ENCODE measurements at regions not wholly inside any gene's neighbourhood (a gene's known extent, or its start where the extent isn't known, plus 50 kb on each side); places are given as distances from the start of the nearest gene placed in this dataset.
"Not testable (repeated sequence)": the region's sequence is repeated elsewhere in the genome, so short reads cannot be mapped to it uniquely, and the experiment has no call there.

DNA sequence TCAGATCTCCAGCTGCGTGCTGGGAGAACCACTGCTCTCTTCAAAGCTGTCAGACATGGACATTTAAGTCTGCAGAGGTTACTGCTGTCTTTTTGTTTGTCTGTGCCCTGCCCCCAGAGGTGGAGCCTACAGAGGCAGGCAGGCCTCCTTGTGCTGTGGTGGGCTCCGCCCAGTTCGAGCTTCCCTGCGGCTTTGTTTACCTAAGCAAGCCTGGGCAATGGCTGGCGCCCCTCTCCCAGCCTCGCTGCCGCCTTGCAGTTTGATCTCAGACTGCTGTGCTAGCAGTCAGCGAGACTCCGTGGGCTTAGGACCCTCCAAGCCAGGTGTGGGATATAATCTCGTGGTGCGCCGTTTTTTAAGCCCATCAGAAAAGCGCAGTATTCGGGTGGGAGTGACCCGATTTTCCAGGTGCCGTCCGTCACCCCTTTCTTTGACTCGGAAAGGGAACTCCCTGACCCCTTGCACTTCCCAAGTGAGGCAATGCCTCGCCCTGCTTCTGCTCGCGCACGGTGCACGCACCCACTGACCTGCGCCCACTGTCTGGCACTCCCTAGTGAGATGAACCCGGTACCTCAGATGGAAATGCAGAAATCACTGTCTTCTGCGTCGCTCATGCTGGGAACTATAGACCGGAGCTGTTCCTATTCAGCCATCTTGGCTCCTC is 189.6 kb upstream of the MAD2L1 start:
- TF ChIP-seq, protein P1, sequence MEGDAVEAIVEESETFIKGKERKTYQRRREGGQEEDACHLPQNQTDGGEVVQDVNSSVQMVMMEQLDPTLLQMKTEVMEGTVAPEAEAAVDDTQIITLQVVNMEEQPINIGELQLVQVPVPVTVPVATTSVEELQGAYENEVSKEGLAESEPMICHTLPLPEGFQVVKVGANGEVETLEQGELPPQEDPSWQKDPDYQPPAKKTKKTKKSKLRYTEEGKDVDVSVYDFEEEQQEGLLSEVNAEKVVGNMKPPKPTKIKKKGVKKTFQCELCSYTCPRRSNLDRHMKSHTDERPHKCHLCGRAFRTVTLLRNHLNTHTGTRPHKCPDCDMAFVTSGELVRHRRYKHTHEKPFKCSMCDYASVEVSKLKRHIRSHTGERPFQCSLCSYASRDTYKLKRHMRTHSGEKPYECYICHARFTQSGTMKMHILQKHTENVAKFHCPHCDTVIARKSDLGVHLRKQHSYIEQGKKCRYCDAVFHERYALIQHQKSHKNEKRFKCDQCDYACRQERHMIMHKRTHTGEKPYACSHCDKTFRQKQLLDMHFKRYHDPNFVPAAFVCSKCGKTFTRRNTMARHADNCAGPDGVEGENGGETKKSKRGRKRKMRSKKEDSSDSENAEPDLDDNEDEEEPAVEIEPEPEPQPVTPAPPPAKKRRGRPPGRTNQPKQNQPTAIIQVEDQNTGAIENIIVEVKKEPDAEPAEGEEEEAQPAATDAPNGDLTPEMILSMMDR (IDR thresholded peaks at IDR 0.05) = not testable (repeated sequence)
- not testable (repeated sequence) for TF ChIP-seq POLR2A (IDR thresholded peaks at IDR 0.05; ENCODE audit: low read depth); POLR2AphosphoS5 (IDR thresholded peaks at IDR 0.05); EP300 (IDR thresholded peaks at IDR 0.05)
